ENCODE measurements at regions not wholly inside any gene's neighbourhood (a gene's known extent, or its start where the extent isn't known, plus 50 kb on each side); places are given as distances from the start of the nearest gene placed in this dataset.

DNA sequence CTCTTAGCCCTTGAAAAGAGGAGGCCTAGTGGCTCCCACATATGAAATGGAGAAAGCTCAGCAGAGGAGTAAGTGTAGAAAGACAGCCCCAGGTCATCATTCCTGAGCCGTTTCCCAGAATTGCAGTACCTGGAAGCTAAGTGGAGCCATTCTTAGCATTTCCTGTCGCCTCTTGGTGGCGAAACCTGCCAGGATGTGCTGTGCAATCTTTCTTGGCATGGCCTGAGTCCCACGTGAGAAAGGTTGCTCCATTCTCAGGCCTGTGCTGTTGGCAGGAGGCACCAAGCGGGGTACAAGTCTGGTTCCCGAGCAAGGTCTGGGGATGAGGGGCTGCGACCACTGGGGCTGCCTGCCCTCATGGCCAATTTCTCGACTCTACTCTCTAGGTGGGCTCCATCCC is 207.2 kb upstream of the TPM1 start:
- TF ChIP-seq, protein P1, sequence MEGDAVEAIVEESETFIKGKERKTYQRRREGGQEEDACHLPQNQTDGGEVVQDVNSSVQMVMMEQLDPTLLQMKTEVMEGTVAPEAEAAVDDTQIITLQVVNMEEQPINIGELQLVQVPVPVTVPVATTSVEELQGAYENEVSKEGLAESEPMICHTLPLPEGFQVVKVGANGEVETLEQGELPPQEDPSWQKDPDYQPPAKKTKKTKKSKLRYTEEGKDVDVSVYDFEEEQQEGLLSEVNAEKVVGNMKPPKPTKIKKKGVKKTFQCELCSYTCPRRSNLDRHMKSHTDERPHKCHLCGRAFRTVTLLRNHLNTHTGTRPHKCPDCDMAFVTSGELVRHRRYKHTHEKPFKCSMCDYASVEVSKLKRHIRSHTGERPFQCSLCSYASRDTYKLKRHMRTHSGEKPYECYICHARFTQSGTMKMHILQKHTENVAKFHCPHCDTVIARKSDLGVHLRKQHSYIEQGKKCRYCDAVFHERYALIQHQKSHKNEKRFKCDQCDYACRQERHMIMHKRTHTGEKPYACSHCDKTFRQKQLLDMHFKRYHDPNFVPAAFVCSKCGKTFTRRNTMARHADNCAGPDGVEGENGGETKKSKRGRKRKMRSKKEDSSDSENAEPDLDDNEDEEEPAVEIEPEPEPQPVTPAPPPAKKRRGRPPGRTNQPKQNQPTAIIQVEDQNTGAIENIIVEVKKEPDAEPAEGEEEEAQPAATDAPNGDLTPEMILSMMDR (IDR thresholded peaks at IDR 0.05): peak in 2 of 4 donors; percentile 24 to 29
- peak; percentile 77 for TF ChIP-seq POLR2A (IDR thresholded peaks at IDR 0.05)
